ENCODE measurements at regions not wholly inside any gene's neighbourhood (a gene's known extent, or its start where the extent isn't known, plus 50 kb on each side); places are given as distances from the start of the nearest gene placed in this dataset.

- Histone ChIP-seq H3K4me3 (ENCODE audit: low read depth, low read length) (no peak overlapping the region), H3K9ac (no peak overlapping the region), H3K27me3 (ENCODE audit: control insufficient read depth, insufficient read depth, low read length) (no peaks in the 10 kb centered on the region), H3K4me1 (no peaks in the 10 kb centered on the region), H3K79me2 (no peaks in the 10 kb centered on the region), H3K4me2 (ENCODE audit: low read length) (no peak overlapping the region), H3K9me3 (ENCODE audit: control insufficient read depth, low read length) (no peaks in the 10 kb centered on the region), H3K27ac (no peak overlapping the region), H2AFZ (peak overlapping the region; percentile 33), H3K36me3 (ENCODE audit: control insufficient read depth, insufficient read depth, low read length) (no peaks in the 10 kb centered on the region)
- TF ChIP-seq, protein P1, sequence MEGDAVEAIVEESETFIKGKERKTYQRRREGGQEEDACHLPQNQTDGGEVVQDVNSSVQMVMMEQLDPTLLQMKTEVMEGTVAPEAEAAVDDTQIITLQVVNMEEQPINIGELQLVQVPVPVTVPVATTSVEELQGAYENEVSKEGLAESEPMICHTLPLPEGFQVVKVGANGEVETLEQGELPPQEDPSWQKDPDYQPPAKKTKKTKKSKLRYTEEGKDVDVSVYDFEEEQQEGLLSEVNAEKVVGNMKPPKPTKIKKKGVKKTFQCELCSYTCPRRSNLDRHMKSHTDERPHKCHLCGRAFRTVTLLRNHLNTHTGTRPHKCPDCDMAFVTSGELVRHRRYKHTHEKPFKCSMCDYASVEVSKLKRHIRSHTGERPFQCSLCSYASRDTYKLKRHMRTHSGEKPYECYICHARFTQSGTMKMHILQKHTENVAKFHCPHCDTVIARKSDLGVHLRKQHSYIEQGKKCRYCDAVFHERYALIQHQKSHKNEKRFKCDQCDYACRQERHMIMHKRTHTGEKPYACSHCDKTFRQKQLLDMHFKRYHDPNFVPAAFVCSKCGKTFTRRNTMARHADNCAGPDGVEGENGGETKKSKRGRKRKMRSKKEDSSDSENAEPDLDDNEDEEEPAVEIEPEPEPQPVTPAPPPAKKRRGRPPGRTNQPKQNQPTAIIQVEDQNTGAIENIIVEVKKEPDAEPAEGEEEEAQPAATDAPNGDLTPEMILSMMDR (IDR thresholded peaks at IDR 0.05), result no peak
These were observed 174.1 kb downstream of the CSNK2A3 start for GRCh38 chr11:11178671-11179638.

DNA sequence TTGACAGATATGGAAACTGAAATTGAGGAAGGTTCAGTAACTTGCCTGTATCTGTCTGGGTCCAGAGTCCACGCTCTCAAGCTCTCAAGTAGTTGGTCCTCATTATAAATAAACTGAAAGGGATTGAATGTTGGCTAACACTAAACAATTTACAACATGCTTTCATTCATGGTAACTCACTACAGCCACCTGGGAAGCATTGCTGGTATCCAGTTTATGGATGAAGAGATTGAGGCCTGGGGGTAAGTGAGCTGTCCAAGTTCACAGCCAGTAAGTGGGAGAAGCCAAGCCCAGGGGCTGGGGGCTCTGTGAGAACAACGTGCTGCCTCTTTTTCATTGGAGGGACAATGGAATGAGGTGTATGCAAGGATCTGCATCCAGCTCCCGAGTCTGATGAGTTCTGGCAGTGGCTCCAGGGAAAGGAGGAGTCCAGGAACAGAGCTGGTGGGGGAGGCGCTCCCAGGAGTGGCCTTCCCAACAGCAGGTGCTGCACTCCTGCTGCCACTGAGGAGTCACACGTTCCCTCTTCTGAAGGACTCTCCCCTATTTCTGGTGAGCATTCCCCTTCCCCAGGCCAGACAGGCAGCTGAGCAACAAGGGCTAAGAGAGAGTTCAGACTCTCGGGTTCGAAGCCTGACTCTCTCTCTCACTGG, 175.8 kb downstream of the CSNK2A3 start:
- TF ChIP-seq, protein P1 (IDR thresholded peaks at IDR 0.05), result no peak
- no peaks in the 10 kb centered on the region for H3K4me1 ChIP-seq
- H3K27ac ChIP-seq, result no peak overlapping the region
- H2AFZ ChIP-seq, result no peak overlapping the region
- no peak overlapping the region for H3K9ac ChIP-seq
- H3K4me2 ChIP-seq (ENCODE audit: low read length), result no peak overlapping the region
- no peaks in the 10 kb centered on the region for H3K9me3 ChIP-seq (ENCODE audit: control insufficient read depth, low read length)
- no peaks in the 10 kb centered on the region for H3K36me3 ChIP-seq (ENCODE audit: control insufficient read depth, insufficient read depth, low read length)
- no peaks in the 10 kb centered on the region for H3K27me3 ChIP-seq (ENCODE audit: control insufficient read depth, insufficient read depth, low read length)
- no peaks in the 10 kb centered on the region for H3K79me2 ChIP-seq
- no peak overlapping the region for H3K4me3 ChIP-seq (ENCODE audit: low read depth, low read length)

DNA sequence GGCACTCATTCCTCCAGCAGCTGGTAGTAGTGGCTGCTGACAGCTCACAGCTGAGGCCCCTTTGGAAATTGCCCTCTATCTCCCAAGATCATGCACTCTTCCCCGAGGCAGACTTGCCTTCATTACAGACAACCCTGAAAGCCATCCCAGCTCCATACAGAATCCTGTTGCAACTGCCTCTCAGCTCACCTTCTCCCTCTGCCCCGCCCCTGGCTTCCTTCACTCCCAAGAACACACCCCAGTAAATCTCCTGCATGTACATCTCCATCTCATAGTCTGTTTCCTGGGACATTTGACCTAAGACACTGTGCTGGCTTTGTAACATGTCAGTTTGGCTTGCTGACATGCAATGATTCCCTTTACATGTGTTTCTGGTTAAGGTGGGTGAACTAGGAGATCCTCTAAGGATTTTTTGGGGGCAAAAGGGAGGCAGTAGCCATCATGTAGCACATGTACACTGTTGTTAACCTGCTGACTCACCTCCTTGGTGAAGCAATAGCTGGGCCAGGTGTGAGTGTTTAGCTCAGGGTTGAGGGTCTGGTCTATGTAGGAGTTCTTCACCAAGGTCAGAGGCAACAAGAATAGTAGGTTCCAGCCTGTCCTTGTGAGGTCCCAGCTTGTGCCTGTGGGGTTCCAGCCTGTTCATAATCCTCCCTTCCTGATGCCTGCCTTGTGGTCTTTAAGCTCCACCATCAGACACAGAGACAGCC, 179.6 kb downstream of the CSNK2A3 start:
- Histone ChIP-seq H3K9ac (no peak overlapping the region), H3K9me3 (ENCODE audit: control insufficient read depth, low read length) (no peaks in the 10 kb centered on the region), H3K79me2 (no peaks in the 10 kb centered on the region), H3K36me3 (ENCODE audit: control insufficient read depth, insufficient read depth, low read length) (no peaks in the 10 kb centered on the region), H3K4me2 (ENCODE audit: low read length) (no peak overlapping the region), H3K4me3 (ENCODE audit: low read depth, low read length) (no peak overlapping the region), H2AFZ (no peak overlapping the region), H3K27me3 (ENCODE audit: control insufficient read depth, insufficient read depth, low read length) (no peaks in the 10 kb centered on the region), H3K4me1 (no peaks in the 10 kb centered on the region), H3K27ac (no peak overlapping the region)
- TF ChIP-seq, protein P1 (IDR thresholded peaks at IDR 0.05), result no peak

- Histone ChIP-seq H3K4me1 (no peaks in the 10 kb centered on the region), H3K4me3 (ENCODE audit: low read depth, low read length) (no peak overlapping the region), H2AFZ (no peak overlapping the region), H3K9ac (no peak overlapping the region), H3K36me3 (ENCODE audit: control insufficient read depth, insufficient read depth, low read length) (no peaks in the 10 kb centered on the region), H3K9me3 (ENCODE audit: control insufficient read depth, low read length) (no peaks in the 10 kb centered on the region), H3K27ac (no peak overlapping the region), H3K27me3 (ENCODE audit: control insufficient read depth, insufficient read depth, low read length) (no peaks in the 10 kb centered on the region), H3K79me2 (no peaks in the 10 kb centered on the region), H3K4me2 (ENCODE audit: low read length) (no peak overlapping the region)
- TF ChIP-seq, protein P1 (IDR thresholded peaks at IDR 0.05), result no peak
These were observed 181.2 kb downstream of the CSNK2A3 start for GRCh38 chr11:11171854-11172253.
